ENCODE measurements at regions not wholly inside any gene's neighbourhood (a gene's known extent, or its start where the extent isn't known, plus 50 kb on each side); places are given as distances from the start of the nearest gene placed in this dataset.

DNA sequence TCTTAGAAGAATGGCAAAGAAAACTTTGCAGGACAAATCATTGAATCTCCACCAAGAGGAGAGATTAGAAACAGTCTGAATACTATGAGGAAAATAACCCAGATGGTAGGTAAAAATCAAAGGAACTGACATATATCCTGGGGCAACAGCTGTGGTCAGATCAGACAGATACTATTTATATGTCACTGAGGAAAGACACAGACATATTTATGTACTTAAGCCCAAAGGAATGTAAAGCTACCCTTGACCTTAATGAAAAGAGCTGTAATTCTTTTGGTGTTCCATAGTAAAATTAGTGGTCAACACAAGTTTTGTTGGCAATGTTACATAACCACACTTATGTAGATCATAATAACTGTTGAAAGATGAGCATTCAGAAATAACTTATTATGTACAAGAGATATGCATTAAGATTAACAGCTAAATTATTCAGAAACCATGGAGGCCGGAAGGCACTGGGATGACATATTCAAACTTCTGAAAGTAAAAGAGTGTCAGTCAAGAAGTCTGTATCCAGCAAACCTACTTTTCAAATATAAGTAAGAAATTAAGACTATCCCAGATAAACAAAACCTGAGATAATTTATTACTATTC is 166.1 kb upstream of the SAMSN1 start:
- Histone ChIP-seq H3K9me3 (ENCODE audit: control insufficient read depth in 1 of 2, low read length in 2 of 2) (peaks cover 0 to 5% of the 10 kb centered on the region in 2 donors), H3K36me3 (ENCODE audit: control insufficient read depth in 1 of 2, insufficient read depth in 2 of 2, low read length in 2 of 2) (no peaks in the 10 kb centered on the region), H3K4me1 (ENCODE audit: control insufficient read depth in 1 of 2, insufficient read depth in 2 of 2, low read length in 2 of 2) (no peaks in the 10 kb centered on the region), H3K27ac (ENCODE audit: low read depth, low read length) (no peak overlapping the region), H3K9ac (ENCODE audit: low read depth in 1 of 2, low read length in 2 of 2) (no peak overlapping the region), H3K4me3 (ENCODE audit: low read depth in 1 of 2, low read length in 2 of 2) (no peak overlapping the region), H3K27me3 (ENCODE audit: control insufficient read depth in 1 of 2, insufficient read depth in 2 of 2, low read length in 2 of 2) (no peaks in the 10 kb centered on the region)

DNA sequence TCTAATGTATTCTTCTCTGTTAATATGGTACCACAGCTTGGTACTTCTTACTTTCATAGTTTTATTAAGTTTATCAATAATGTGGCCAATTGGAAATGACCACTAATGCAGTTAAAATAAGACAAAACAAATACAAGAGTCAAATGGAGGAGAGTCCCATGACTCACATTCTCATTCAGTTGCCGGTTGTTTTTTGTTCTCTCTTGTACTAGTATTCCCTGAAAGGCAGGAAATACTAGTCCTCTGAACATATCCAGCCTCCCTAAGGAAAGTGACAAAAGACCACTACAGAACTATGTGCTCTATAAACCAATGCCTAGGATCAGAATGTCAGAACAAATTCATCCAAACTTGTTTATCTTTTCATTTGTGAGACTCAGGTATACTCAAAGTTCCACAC is 165.2 kb upstream of the SAMSN1 start:
- Histone ChIP-seq H3K36me3 (ENCODE audit: control insufficient read depth in 1 of 2, insufficient read depth in 2 of 2, low read length in 2 of 2) (no peaks in the 10 kb centered on the region), H3K4me1 (ENCODE audit: control insufficient read depth in 1 of 2, insufficient read depth in 2 of 2, low read length in 2 of 2) (no peaks in the 10 kb centered on the region), H3K9ac (ENCODE audit: low read depth in 1 of 2, low read length in 2 of 2) (no peak overlapping the region), H3K4me3 (ENCODE audit: low read depth in 1 of 2, low read length in 2 of 2) (no peak overlapping the region), H3K27me3 (ENCODE audit: control insufficient read depth in 1 of 2, insufficient read depth in 2 of 2, low read length in 2 of 2) (no peaks in the 10 kb centered on the region), H3K9me3 (ENCODE audit: control insufficient read depth in 1 of 2, low read length in 2 of 2) (peaks cover 0 to 5% of the 10 kb centered on the region in 2 donors), H3K27ac (ENCODE audit: low read depth, low read length) (no peak overlapping the region)

DNA sequence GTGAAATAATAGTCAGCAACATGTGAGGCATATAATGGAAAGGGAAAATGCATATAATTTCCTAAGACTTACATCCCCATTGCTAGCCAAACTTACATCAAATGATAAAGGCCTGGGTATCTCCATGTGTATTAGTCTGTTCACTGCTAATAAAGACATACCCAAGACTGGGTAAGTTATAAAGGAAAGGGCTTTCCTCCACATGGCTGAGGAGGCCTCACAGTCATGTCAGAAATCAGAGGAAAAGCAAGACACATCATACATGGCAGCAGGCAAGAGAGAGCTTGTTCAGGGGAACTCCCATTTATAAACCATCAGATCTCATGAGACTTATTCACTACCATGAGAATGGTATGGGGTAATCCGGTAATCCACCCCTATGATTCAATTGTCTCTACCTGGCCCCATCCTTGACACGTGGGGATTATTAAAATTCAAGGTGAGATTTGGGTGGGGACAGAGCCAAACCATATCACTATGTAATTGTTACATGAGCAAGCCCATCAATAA is 161.5 kb upstream of the SAMSN1 start:
- Histone ChIP-seq H3K9me3 (ENCODE audit: control insufficient read depth in 1 of 2, low read length in 2 of 2) (no peaks in the 10 kb centered on the region), H3K27ac (ENCODE audit: low read depth, low read length) (no peak overlapping the region), H3K4me3 (ENCODE audit: low read depth in 1 of 2, low read length in 2 of 2) (no peak overlapping the region), H3K27me3 (ENCODE audit: control insufficient read depth in 1 of 2, insufficient read depth in 2 of 2, low read length in 2 of 2) (no peaks in the 10 kb centered on the region), H3K9ac (ENCODE audit: low read depth in 1 of 2, low read length in 2 of 2) (no peak overlapping the region), H3K36me3 (ENCODE audit: control insufficient read depth in 1 of 2, insufficient read depth in 2 of 2, low read length in 2 of 2) (no peaks in the 10 kb centered on the region), H3K4me1 (ENCODE audit: control insufficient read depth in 1 of 2, insufficient read depth in 2 of 2, low read length in 2 of 2) (no peaks in the 10 kb centered on the region)

DNA sequence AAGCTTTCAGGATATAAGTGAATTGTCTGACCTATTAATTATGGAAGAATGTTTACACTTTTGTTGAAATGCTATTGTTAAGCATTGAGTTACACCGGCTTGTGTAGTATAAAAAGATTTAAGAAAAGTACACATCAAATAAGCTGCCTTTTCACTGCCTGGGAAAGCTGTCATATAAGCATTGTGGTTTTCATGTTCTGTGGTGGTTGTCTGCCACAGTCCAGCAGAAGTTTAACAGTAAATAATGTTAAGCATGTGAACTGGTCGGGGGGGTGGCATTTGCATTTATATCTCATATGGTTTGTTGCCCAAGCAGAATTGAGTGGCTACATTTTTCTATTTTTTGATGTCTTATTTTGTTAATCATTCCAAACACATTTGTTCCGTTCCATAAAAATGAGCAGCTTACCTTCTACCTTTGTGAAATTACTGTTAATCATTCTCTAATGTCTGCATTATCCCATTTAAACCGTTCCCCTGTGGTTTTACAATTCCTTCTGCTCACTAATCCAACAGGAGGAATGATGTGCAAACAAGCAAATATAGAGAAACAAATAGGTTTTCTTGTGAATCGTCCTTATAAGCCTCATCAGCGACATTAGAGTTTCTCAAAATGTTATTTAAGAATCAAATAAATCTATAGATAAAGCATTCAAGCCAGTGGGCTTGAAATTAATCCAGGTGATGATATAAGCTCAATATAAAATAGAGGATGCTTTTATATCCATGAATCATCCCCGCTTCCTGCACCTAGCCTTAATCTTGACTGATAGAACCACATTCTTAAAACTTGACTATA is 160.8 kb upstream of the SAMSN1 start:
- Histone ChIP-seq H3K27me3 (ENCODE audit: control insufficient read depth in 1 of 2, insufficient read depth in 2 of 2, low read length in 2 of 2) (no peaks in the 10 kb centered on the region), H3K4me1 (ENCODE audit: control insufficient read depth in 1 of 2, insufficient read depth in 2 of 2, low read length in 2 of 2) (no peaks in the 10 kb centered on the region), H3K4me3 (ENCODE audit: low read depth in 1 of 2, low read length in 2 of 2) (no peak overlapping the region), H3K9me3 (ENCODE audit: control insufficient read depth in 1 of 2, low read length in 2 of 2) (no peaks in the 10 kb centered on the region), H3K36me3 (ENCODE audit: control insufficient read depth in 1 of 2, insufficient read depth in 2 of 2, low read length in 2 of 2) (no peaks in the 10 kb centered on the region), H3K27ac (ENCODE audit: low read depth, low read length) (no peak overlapping the region), H3K9ac (ENCODE audit: low read depth in 1 of 2, low read length in 2 of 2) (no peak overlapping the region)

DNA sequence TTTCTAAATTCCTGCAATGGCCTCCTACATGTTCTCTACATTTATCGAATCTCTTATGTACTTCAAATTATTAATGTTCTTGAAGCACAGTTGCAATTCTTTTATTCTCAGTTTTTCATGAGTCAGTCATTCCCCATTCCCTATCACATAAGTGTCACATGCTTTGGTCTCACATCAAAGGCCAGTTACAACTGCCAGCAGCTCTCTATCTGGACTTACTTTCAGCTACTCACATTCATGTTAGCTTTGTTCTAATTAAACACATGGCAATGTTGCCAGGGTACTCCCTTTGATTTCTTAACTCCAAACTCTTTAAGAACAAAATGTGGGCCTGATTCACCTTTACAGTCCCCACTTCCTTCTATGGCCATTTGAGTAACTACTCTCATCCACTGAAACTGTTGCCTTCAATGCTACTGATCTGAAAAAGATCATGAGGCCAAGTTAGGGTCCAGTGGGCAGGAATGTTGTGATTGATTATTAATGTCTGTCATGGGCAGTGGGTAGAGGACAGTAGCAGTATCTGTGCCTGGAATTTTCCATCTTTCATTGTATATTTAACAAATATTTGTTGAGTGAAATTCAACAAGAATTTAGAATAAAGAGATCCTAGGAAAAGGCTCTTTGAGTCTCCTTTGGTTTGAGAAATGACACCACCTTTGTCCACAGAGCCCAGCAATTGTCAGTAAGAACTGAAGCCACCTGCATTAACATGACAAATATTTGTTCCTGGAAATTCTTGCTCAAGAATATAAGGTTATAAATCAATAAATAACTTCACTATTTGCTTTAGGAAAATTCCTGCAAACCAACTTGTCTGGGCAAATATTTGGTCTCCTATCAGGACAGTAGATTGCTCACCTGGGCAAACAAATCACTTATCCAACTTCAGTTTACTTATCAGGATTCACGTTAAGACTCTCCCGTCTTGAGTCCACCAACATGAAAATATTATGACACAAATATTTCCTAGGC is 153.6 kb upstream of the SAMSN1 start:
- Histone ChIP-seq H3K9me3 (ENCODE audit: control insufficient read depth in 1 of 2, low read length in 2 of 2) (no peaks in the 10 kb centered on the region), H3K36me3 (ENCODE audit: control insufficient read depth in 1 of 2, insufficient read depth in 2 of 2, low read length in 2 of 2) (no peaks in the 10 kb centered on the region), H3K27me3 (ENCODE audit: control insufficient read depth in 1 of 2, insufficient read depth in 2 of 2, low read length in 2 of 2) (no peaks in the 10 kb centered on the region), H3K9ac (ENCODE audit: low read depth in 1 of 2, low read length in 2 of 2) (no peak overlapping the region), H3K27ac (ENCODE audit: low read depth, low read length) (no peak overlapping the region), H3K4me1 (ENCODE audit: control insufficient read depth in 1 of 2, insufficient read depth in 2 of 2, low read length in 2 of 2) (no peaks in the 10 kb centered on the region), H3K4me3 (ENCODE audit: low read depth in 1 of 2, low read length in 2 of 2) (no peak overlapping the region)

DNA sequence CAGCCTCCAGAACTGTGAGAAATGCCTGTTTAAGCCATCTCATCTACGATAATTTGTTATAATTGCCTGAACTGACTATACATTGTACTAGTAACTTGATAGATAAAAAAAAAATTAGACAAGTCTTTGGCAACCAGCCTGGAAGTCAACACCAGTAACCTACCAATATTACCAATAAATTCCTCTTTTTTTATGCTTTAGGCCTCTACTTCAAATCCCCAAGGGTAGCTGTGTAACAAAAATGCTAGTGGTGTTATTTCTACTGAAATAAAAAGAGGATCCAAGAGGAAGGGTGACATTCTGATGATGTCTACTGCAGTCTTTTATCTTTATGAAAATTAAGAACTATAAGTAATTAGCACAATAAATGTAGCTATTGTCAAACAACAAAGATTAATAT is 151.7 kb upstream of the SAMSN1 start:
- Histone ChIP-seq H3K36me3 (ENCODE audit: control insufficient read depth in 1 of 2, insufficient read depth in 2 of 2, low read length in 2 of 2) (no peaks in the 10 kb centered on the region), H3K4me3 (ENCODE audit: low read depth in 1 of 2, low read length in 2 of 2) (no peak overlapping the region), H3K9ac (ENCODE audit: low read depth in 1 of 2, low read length in 2 of 2) (no peak overlapping the region), H3K9me3 (ENCODE audit: control insufficient read depth in 1 of 2, low read length in 2 of 2) (no peaks in the 10 kb centered on the region), H3K4me1 (ENCODE audit: control insufficient read depth in 1 of 2, insufficient read depth in 2 of 2, low read length in 2 of 2) (no peaks in the 10 kb centered on the region), H3K27me3 (ENCODE audit: control insufficient read depth in 1 of 2, insufficient read depth in 2 of 2, low read length in 2 of 2) (no peaks in the 10 kb centered on the region), H3K27ac (ENCODE audit: low read depth, low read length) (no peak overlapping the region)

DNA sequence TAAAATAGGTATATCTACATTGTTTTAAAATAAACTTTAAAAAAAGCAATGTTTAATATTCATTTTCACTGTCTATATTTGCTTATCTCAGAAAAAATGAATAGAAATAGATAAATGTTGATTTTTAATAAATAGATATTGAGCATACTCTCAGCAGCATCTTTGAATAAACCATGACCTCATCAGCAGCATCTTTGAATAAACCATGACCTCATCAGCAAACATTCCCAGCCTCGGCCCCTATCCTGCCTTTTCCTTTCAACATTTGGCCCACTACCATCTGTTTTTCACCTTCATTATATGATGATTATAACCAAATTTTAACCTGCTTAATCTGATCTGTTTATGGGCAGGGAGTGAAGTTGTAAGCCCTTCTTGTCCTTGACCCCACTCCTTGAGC is 148.7 kb upstream of the SAMSN1 start:
- H3K36me3 ChIP-seq (ENCODE audit: control insufficient read depth in 1 of 2, insufficient read depth in 2 of 2, low read length in 2 of 2), result no peaks in the 10 kb centered on the region
- no peaks in the 10 kb centered on the region for H3K27me3 ChIP-seq (ENCODE audit: control insufficient read depth in 1 of 2, insufficient read depth in 2 of 2, low read length in 2 of 2)
- no peaks in the 10 kb centered on the region for H3K4me1 ChIP-seq (ENCODE audit: control insufficient read depth in 1 of 2, insufficient read depth in 2 of 2, low read length in 2 of 2)
- no peak overlapping the region for H3K27ac ChIP-seq (ENCODE audit: low read depth, low read length)
- H3K9me3 ChIP-seq (ENCODE audit: control insufficient read depth in 1 of 2, low read length in 2 of 2), result no peaks in the 10 kb centered on the region
- no peak overlapping the region for H3K4me3 ChIP-seq (ENCODE audit: low read depth in 1 of 2, low read length in 2 of 2)
- no peak overlapping the region for H3K9ac ChIP-seq (ENCODE audit: low read depth in 1 of 2, low read length in 2 of 2)

DNA sequence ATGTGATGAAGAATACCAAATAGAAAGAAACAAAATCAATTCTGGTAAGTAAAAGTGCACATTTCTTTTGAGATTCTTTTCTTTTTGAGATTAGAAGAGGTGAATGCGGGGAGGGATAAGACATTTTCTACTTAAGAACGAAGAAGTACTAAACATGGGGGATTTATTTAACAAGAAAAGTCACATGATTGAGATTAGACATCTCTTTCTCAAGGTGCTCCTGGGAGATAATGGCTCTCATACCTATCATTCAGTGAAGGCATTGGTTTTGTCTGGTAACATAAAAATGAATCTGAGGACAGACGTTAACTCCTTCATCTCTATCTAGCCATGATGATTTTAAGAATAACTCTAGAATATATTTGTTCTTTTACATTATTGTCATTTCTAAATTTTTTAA is 147.9 kb upstream of the SAMSN1 start:
- no peaks in the 10 kb centered on the region for H3K9me3 ChIP-seq (ENCODE audit: control insufficient read depth in 1 of 2, low read length in 2 of 2)
- H3K9ac ChIP-seq (ENCODE audit: low read depth in 1 of 2, low read length in 2 of 2), result no peak overlapping the region
- no peak overlapping the region for H3K4me3 ChIP-seq (ENCODE audit: low read depth in 1 of 2, low read length in 2 of 2)
- no peaks in the 10 kb centered on the region for H3K36me3 ChIP-seq (ENCODE audit: control insufficient read depth in 1 of 2, insufficient read depth in 2 of 2, low read length in 2 of 2)
- no peak overlapping the region for H3K27ac ChIP-seq (ENCODE audit: low read depth, low read length)
- H3K4me1 ChIP-seq (ENCODE audit: control insufficient read depth in 1 of 2, insufficient read depth in 2 of 2, low read length in 2 of 2), result no peaks in the 10 kb centered on the region
- H3K27me3 ChIP-seq (ENCODE audit: control insufficient read depth in 1 of 2, insufficient read depth in 2 of 2, low read length in 2 of 2), result no peaks in the 10 kb centered on the region

DNA sequence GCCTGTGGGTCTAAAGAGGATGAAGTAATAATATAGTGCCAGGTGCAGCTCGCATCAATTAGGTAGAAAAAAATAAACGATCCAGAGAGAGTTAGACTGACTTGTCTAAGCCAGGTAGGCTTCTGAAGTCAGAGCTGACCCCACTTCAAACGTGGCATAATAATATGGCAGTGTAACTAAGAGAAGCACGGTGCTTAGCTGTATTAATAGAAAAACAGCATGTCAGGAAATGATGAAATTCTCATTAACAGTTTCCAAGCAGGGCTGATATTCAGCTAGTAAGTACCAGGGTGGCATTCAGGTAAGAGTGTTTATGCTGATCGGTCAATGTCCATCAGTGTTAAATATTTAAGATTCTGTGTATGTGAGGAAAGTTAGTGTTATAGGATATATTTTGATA is 145.8 kb upstream of the SAMSN1 start:
- Histone ChIP-seq H3K27me3 (ENCODE audit: control insufficient read depth in 1 of 2, insufficient read depth in 2 of 2, low read length in 2 of 2) (peaks cover 0 to 2% of the 10 kb centered on the region in 2 donors), H3K9me3 (ENCODE audit: control insufficient read depth in 1 of 2, low read length in 2 of 2) (no peaks in the 10 kb centered on the region), H3K36me3 (ENCODE audit: control insufficient read depth in 1 of 2, insufficient read depth in 2 of 2, low read length in 2 of 2) (no peaks in the 10 kb centered on the region), H3K9ac (ENCODE audit: low read depth in 1 of 2, low read length in 2 of 2) (no peak overlapping the region), H3K27ac (ENCODE audit: low read depth, low read length) (no peak overlapping the region), H3K4me1 (ENCODE audit: control insufficient read depth in 1 of 2, insufficient read depth in 2 of 2, low read length in 2 of 2) (no peaks in the 10 kb centered on the region), H3K4me3 (ENCODE audit: low read depth in 1 of 2, low read length in 2 of 2) (no peak overlapping the region)

DNA sequence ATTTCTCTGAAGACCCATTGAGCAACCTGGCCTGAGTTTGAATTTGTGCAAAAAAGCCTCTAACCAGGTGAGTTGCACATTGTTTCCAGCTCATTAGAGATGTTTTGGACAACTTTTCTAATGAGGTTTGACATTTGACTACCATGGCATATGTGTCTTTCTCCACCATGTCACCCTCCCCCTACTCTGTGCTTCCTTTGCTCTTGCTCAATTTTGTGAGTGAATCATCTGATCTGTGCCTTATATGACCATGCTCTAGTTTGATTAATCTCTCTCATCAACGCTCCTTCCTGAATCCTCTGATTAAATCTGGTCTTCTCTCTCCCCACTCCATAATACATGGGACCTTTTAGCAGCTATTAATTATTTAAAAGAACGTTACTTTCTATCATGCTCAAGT is 144.8 kb upstream of the SAMSN1 start:
- Histone ChIP-seq H3K4me1 (ENCODE audit: control insufficient read depth in 1 of 2, insufficient read depth in 2 of 2, low read length in 2 of 2) (peaks cover 0 to 4% of the 10 kb centered on the region in 2 donors), H3K27me3 (ENCODE audit: control insufficient read depth in 1 of 2, insufficient read depth in 2 of 2, low read length in 2 of 2) (peaks cover 0 to 2% of the 10 kb centered on the region in 2 donors), H3K27ac (ENCODE audit: low read depth, low read length) (no peak overlapping the region), H3K9ac (ENCODE audit: low read depth in 1 of 2, low read length in 2 of 2) (no peak overlapping the region), H3K36me3 (ENCODE audit: control insufficient read depth in 1 of 2, insufficient read depth in 2 of 2, low read length in 2 of 2) (no peaks in the 10 kb centered on the region), H3K4me3 (ENCODE audit: low read depth in 1 of 2, low read length in 2 of 2) (no peak overlapping the region), H3K9me3 (ENCODE audit: control insufficient read depth in 1 of 2, low read length in 2 of 2) (no peaks in the 10 kb centered on the region)

Measured in duodenal mucosa (tissue), 2 donors.